Stimulated activated CD4-positive, alpha-beta T cell treated with anti-CD3 and anti-CD28 coated beads, TNF-alpha, amount 100 ng/mL, for 24 hours (primary cell): ENCODE measurements at regions not wholly inside any gene's neighbourhood (a gene's known extent, or its start where the extent isn't known, plus 50 kb on each side); places are given as distances from the start of the nearest gene placed in this dataset.
"Not testable (repeated sequence)": the region's sequence is repeated elsewhere in the genome, so short reads cannot be mapped to it uniquely, and the experiment has no call there.

Experiments
- DNase-seq, 3 experiments: peaks; one replicate each; pipeline ENCODE4 v3.0.0-alpha.2; 2020; ENCODE audit warnings: low read depth in 3 of 3

GRCh38 chr10:123270221-123270620 is 116.0 kb downstream of the BUB3 start:
- no peak for DNase-seq

- no peak for DNase-seq
Observed at GRCh38 chr10:123270806-123271205, 116.6 kb downstream of the BUB3 start.

GRCh38 chr10:123272171-123272570 is 118.0 kb downstream of the BUB3 start:
- DNase-seq: no peak

- no peak for DNase-seq
Observed at GRCh38 chr10:123274306-123275135, 120.3 kb downstream of the BUB3 start.

- no peak for DNase-seq
Observed at GRCh38 chr10:123275136-123275564, 120.9 kb downstream of the BUB3 start.

GRCh38 chr10:123278445-123278844 is 124.2 kb downstream of the BUB3 start:
- DNase-seq: no peak

- not testable (repeated sequence) for DNase-seq
Observed at GRCh38 chr10:123283371-123283770, 129.2 kb downstream of the BUB3 start.

- DNase-seq: no peak
Observed at GRCh38 chr10:123284022-123284421, 129.8 kb downstream of the BUB3 start.

GRCh38 chr10:123287594-123288247 is 133.5 kb downstream of the BUB3 start:
- peak in 2 of 3 experiments; percentile 21 to 50 for DNase-seq

GRCh38 chr10:123289432-123289831 is 135.2 kb downstream of the BUB3 start:
- DNase-seq: no peak

GRCh38 chr10:123294109-123294508 is 139.9 kb downstream of the BUB3 start:
- DNase-seq: no peak

- DNase-seq: no peak
Observed at GRCh38 chr10:123294886-123295285, 140.7 kb downstream of the BUB3 start.

GRCh38 chr10:123295644-123296043 is 141.4 kb downstream of the BUB3 start:
- no peak for DNase-seq

GRCh38 chr10:123297175-123297574 is 143.0 kb downstream of the BUB3 start:
- no peak for DNase-seq

GRCh38 chr10:123298583-123298982 is 144.4 kb downstream of the BUB3 start:
- DNase-seq: no peak

GRCh38 chr10:123299598-123299997 is 145.4 kb downstream of the BUB3 start:
- DNase-seq: no peak

- DNase-seq: no peak
Observed at GRCh38 chr10:123301077-123301857, 147.1 kb downstream of the BUB3 start.

- DNase-seq: no peak
Observed at GRCh38 chr10:123303581-123304337, 149.6 kb downstream of the BUB3 start.

GRCh38 chr10:123305671-123306070 is 151.5 kb downstream of the BUB3 start:
- DNase-seq: no peak

- no peak for DNase-seq
Observed at GRCh38 chr10:123306290-123306689, 152.1 kb downstream of the BUB3 start.

GRCh38 chr10:123309731-123310130 is 155.5 kb downstream of the BUB3 start:
- no peak for DNase-seq

GRCh38 chr10:123316776-123317175 is 162.6 kb downstream of the BUB3 start:
- no peak for DNase-seq
